Astrocyte of the cerebellum (primary cell): ENCODE measurements at regions not wholly inside any gene's neighbourhood (a gene's known extent, or its start where the extent isn't known, plus 50 kb on each side); places are given as distances from the start of the nearest gene placed in this dataset.
A peak's percentile ranks its signal among the peaks of the same experiment; 100 is the strongest.

Experiments
- DNase-seq: peaks from one replicate; pipeline ENCODE4 v3.0.0-alpha.2; 2011; ENCODE audit warnings: low read depth
- H3K4me3 ChIP-seq: 2 replicates; pipeline ENCODE4 v1.5.1; 2011; ENCODE audit warnings: mild to moderate bottlenecking, low read depth, low read length, moderate library complexity
- in situ Hi-C: cut with HindIII; loops from 2 replicates; pipeline ENCODE4 v1.10.0; 2017; ENCODE audit warnings: low sequenced_read_pairs
- TF ChIP-seq, protein P1 (sequence below): IDR thresholded peaks from 2 replicates; pipeline ENCODE4 v1.5.1; 2012; ENCODE audit warnings: low read length, low read depth, moderate library complexity, mild to moderate bottlenecking; ENCODE audit errors: missing control alignments

DNA sequence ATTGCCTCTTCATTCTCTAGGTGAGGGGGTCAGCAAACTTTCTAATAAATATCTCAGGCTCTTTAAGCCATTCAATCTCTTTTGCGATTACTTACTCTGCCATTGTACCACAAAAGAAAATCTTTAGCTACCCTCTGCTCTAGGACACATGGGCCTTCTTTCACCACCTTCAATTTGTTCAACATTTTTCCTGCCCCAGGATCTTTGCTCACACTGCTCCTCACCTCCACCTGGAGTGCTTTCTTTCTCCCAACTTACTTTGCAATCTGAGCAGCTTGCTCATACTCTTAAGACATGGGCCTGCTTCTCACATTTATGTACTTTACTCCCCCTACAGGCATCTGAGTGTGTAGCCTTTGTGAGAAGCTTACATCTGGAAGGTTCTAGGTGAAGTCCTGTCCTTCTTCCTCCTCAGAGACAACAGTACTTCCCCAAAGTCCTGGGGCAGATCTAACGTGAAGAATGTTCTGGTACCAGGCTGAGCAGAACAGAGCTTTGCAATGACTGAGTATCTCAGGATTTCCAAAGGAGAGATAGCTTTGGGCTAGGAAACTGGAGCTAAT, 55.0 kb upstream of the PRDM5 start:
- DNase-seq: peak; percentile 8
- in situ Hi-C loops: no loop called here
- H3K4me3 ChIP-seq: no peak overlapping the region
- TF ChIP-seq, protein P1, sequence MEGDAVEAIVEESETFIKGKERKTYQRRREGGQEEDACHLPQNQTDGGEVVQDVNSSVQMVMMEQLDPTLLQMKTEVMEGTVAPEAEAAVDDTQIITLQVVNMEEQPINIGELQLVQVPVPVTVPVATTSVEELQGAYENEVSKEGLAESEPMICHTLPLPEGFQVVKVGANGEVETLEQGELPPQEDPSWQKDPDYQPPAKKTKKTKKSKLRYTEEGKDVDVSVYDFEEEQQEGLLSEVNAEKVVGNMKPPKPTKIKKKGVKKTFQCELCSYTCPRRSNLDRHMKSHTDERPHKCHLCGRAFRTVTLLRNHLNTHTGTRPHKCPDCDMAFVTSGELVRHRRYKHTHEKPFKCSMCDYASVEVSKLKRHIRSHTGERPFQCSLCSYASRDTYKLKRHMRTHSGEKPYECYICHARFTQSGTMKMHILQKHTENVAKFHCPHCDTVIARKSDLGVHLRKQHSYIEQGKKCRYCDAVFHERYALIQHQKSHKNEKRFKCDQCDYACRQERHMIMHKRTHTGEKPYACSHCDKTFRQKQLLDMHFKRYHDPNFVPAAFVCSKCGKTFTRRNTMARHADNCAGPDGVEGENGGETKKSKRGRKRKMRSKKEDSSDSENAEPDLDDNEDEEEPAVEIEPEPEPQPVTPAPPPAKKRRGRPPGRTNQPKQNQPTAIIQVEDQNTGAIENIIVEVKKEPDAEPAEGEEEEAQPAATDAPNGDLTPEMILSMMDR: peak; percentile 69

DNA sequence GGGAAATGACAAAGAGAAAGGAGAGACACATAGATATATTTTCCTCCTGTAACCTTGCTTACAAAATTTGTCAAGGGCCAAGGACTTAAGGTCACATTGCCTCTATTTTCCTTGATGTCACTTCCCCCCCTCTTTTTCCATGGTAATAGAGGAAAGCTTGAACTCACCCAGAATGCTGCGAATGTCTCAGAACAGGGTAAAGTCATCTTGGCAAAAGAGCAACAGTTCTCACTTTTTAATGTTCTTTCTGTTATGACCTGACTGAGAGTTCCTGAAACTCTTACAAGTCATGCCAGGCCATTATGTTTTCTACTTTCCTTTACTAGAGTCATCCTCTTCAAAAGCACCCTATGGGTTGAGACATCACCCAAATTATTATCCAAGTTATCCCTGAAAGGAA, 50.7 kb upstream of the PRDM5 start:
- no peak overlapping the region for H3K4me3 ChIP-seq
- DNase-seq: no peak
- TF ChIP-seq, protein P1: no peak
- in situ Hi-C loops: no loop called here
